Activated CD8-positive, alpha-beta memory T cell treated with anti-CD3 and anti-CD28 coated beads, Interleukin-2, amount 50 U/mL, for 24 hours (primary cell): ENCODE measurements at regions not wholly inside any gene's neighbourhood (a gene's known extent, or its start where the extent isn't known, plus 50 kb on each side); places are given as distances from the start of the nearest gene placed in this dataset.
"Not testable (repeated sequence)": the region's sequence is repeated elsewhere in the genome, so short reads cannot be mapped to it uniquely, and the experiment has no call there.

ENCODE experiments used
- DNase-seq: peaks from one replicate; pipeline ENCODE4 v3.0.0-alpha.2; 2020; ENCODE audit errors: extremely low read depth

GRCh38 chr1:221884821-221885220 lies 142.9 kb upstream of the DUSP10 start:
- DNase-seq: no peak

GRCh38 chr1:221881805-221882581 lies 140.1 kb upstream of the DUSP10 start:
- DNase-seq: no peak

GRCh38 chr1:221880182-221880581 lies 138.3 kb upstream of the DUSP10 start:
- DNase-seq: no peak

GRCh38 chr1:221878134-221878533 lies 136.2 kb upstream of the DUSP10 start:
- DNase-seq: no peak

- DNase-seq: no peak
Observed at GRCh38 chr1:221877311-221877710, 135.4 kb upstream of the DUSP10 start.

GRCh38 chr1:221875004-221875330 lies 133.1 kb upstream of the DUSP10 start:
- DNase-seq: no peak

- no peak for DNase-seq
Observed at GRCh38 chr1:221874285-221875003, 132.6 kb upstream of the DUSP10 start.

- DNase-seq: no peak
Observed at GRCh38 chr1:221873673-221874072, 131.8 kb upstream of the DUSP10 start.

GRCh38 chr1:221871056-221871455 lies 129.2 kb upstream of the DUSP10 start:
- DNase-seq: no peak

GRCh38 chr1:221869779-221870178 lies 127.9 kb upstream of the DUSP10 start:
- DNase-seq: no peak

GRCh38 chr1:221868593-221869303 lies 126.9 kb upstream of the DUSP10 start:
- DNase-seq: no peak

GRCh38 chr1:221867003-221867402 lies 125.1 kb upstream of the DUSP10 start:
- no peak for DNase-seq

- DNase-seq: no peak
Observed at GRCh38 chr1:221865808-221866207, 123.9 kb upstream of the DUSP10 start.

GRCh38 chr1:221863635-221864034 lies 121.7 kb upstream of the DUSP10 start:
- DNase-seq: no peak

- no peak for DNase-seq
Observed at GRCh38 chr1:221862971-221863370, 121.1 kb upstream of the DUSP10 start.

GRCh38 chr1:221858818-221859611 lies 117.1 kb upstream of the DUSP10 start:
- no peak for DNase-seq

GRCh38 chr1:221857094-221857444 lies 115.2 kb upstream of the DUSP10 start:
- not testable (repeated sequence) for DNase-seq

GRCh38 chr1:221856228-221857093 lies 114.6 kb upstream of the DUSP10 start:
- DNase-seq: no peak

GRCh38 chr1:221855156-221855555 lies 113.3 kb upstream of the DUSP10 start:
- DNase-seq: no peak

GRCh38 chr1:221851336-221851735 lies 109.4 kb upstream of the DUSP10 start:
- no peak for DNase-seq
